HFFc6 (cell line): ENCODE measurements at regions not wholly inside any gene's neighbourhood (a gene's known extent, or its start where the extent isn't known, plus 50 kb on each side); places are given as distances from the start of the nearest gene placed in this dataset.

ENCODE experiments used
- DNase-seq: peaks from one replicate; pipeline ENCODE4 v3.0.0-alpha.2; 2018
- H3K27ac Mint-ChIP-seq: 2 replicates; pipeline ENCODE4 v1.8.0; 2020; ENCODE audit warnings: mild to moderate bottlenecking, mixed read lengths
- H3K27me3 Mint-ChIP-seq: 2 replicates; pipeline ENCODE4 v1.8.0; 2021; ENCODE audit warnings: mild to moderate bottlenecking, moderate library complexity, mixed read lengths; ENCODE audit not compliant: insufficient read depth
- H3K36me3 Mint-ChIP-seq: 2 replicates; pipeline ENCODE4 v1.8.0; 2021; ENCODE audit warnings: low read depth, mixed read lengths
- H3K4me1 Mint-ChIP-seq: 2 replicates; pipeline ENCODE4 v1.8.0; 2020; ENCODE audit warnings: low read depth, mixed read lengths
- H3K4me3 Mint-ChIP-seq: 2 replicates; pipeline ENCODE4 v1.8.0; 2020; ENCODE audit warnings: mild to moderate bottlenecking, moderate library complexity, mixed read lengths
- H3K9me3 Mint-ChIP-seq: 2 replicates; pipeline ENCODE4 v1.8.0; 2020; ENCODE audit warnings: mild to moderate bottlenecking, mixed read lengths
- TF ChIP-seq, protein P1 (sequence below): fragments of 200-600 bp; sonication (generic); IDR thresholded peaks from 2 replicates; pipeline ENCODE4 v1.5.0; 2021; ENCODE audit warnings: antibody characterized with exemption, mild to moderate bottlenecking

DNA sequence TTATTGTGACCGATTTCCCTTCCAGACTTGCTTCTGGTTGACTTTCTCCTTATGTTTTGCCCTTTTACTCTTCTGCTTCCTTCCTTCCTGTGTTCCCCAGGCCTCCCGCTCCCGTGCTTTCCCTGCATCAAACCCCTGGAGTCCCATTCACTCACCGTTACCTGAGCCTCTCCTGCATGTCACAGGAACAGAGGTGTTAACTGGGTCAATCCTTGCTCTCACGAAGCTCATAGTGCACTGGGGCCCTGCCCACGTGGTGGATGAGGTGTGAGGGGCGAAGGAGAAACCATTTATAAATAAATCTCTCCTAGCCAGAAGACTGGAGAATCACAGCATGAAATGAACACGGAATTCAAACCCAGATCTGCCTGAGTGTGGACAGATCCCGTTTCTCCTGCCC is 83.1 kb upstream of the MSX1 start:
- H3K4me3 Mint-ChIP-seq = no peak overlapping the region
- DNase-seq = no peak
- H3K9me3 Mint-ChIP-seq = no peaks in the 10 kb centered on the region
- H3K27ac Mint-ChIP-seq = no peak overlapping the region
- H3K4me1 Mint-ChIP-seq = peaks cover 15% of the 10 kb centered on the region
- H3K27me3 Mint-ChIP-seq = peaks cover 5% of the 10 kb centered on the region
- no peaks in the 10 kb centered on the region for H3K36me3 Mint-ChIP-seq
- TF ChIP-seq, protein P1, sequence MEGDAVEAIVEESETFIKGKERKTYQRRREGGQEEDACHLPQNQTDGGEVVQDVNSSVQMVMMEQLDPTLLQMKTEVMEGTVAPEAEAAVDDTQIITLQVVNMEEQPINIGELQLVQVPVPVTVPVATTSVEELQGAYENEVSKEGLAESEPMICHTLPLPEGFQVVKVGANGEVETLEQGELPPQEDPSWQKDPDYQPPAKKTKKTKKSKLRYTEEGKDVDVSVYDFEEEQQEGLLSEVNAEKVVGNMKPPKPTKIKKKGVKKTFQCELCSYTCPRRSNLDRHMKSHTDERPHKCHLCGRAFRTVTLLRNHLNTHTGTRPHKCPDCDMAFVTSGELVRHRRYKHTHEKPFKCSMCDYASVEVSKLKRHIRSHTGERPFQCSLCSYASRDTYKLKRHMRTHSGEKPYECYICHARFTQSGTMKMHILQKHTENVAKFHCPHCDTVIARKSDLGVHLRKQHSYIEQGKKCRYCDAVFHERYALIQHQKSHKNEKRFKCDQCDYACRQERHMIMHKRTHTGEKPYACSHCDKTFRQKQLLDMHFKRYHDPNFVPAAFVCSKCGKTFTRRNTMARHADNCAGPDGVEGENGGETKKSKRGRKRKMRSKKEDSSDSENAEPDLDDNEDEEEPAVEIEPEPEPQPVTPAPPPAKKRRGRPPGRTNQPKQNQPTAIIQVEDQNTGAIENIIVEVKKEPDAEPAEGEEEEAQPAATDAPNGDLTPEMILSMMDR = no peak

DNA sequence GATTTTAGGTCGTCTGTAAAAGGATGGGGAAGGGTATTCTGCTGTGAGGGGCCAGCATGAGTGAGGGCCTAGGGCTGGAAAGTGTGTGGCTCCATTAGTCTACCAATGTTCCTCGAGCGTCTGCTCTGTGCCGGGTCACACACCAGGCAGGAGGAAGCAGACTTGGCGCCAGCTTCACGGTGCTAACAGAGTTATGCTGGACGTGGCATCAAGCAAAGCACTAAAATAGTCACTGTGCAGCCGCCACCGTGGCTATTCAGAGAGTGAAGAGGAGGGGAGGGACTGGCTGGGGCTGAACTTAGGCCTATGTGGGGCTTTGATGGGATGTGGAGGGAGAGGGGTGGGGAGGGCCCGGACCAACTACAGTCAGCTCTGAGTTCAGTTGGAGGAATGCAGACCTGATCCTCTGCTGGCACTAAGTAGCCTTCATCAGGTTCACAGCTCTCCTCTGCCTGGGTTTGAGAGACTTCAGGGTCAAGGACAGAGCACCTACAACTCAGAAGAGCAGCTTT is 83.9 kb upstream of the MSX1 start:
- H3K4me1 Mint-ChIP-seq = peaks cover 8% of the 10 kb centered on the region
- DNase-seq = no peak
- H3K4me3 Mint-ChIP-seq = no peak overlapping the region
- H3K27me3 Mint-ChIP-seq = peaks cover 6% of the 10 kb centered on the region
- no peak overlapping the region for H3K27ac Mint-ChIP-seq
- no peaks in the 10 kb centered on the region for H3K36me3 Mint-ChIP-seq
- no peaks in the 10 kb centered on the region for H3K9me3 Mint-ChIP-seq
- TF ChIP-seq, protein P1 = no peak

DNA sequence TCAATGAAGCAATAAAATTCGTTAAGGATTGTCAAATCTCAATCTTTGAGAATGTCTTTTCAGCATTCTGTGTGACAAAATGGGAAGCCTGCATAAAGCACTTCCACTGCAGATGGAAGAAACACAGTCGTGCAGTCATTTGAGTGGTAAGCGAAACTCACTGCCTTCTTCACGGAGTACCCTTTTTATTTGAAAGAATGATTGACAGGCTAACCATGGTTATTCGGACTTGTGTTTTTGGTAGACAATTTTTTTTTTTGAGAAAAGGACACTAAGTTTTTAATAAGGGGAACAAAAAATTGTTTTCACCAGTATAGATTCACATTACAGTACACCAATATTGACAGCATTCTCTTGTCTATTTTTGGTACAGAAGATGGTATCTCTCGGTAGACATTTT is 86.9 kb upstream of the MSX1 start:
- Mint-ChIP-seq H3K36me3 (no peaks in the 10 kb centered on the region), H3K27ac (no peak overlapping the region), H3K9me3 (no peaks in the 10 kb centered on the region), H3K4me3 (no peak overlapping the region), H3K27me3 (peaks cover 6% of the 10 kb centered on the region), H3K4me1 (no peaks in the 10 kb centered on the region)
- no peak for DNase-seq
- TF ChIP-seq, protein P1 = no peak

DNA sequence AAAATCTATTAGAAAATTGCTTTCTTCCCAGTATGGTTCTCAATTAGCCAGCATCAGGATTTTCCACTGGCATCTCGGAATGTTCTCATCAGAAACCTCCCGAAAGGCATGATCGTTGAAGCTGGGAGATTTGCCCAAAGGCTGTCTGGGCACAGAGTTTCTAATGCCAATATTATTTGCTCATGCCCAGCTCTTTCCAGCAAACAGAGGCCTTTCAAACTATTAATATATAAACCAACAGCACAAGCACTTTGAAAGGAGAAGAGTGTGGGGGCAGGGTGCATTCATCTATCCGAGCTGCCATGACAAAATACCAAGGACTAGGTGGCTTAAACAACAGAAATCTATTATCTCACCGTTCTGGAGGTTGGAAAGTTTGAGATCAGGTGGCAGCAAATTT is 88.3 kb upstream of the MSX1 start:
- no peaks in the 10 kb centered on the region for H3K4me1 Mint-ChIP-seq
- TF ChIP-seq, protein P1 = no peak
- no peak overlapping the region for H3K4me3 Mint-ChIP-seq
- H3K9me3 Mint-ChIP-seq = no peaks in the 10 kb centered on the region; the same call in 1 of the 2 replicates
- H3K36me3 Mint-ChIP-seq = no peaks in the 10 kb centered on the region
- H3K27ac Mint-ChIP-seq = no peak overlapping the region
- H3K27me3 Mint-ChIP-seq = peaks cover 5% of the 10 kb centered on the region
- DNase-seq = no peak

DNA sequence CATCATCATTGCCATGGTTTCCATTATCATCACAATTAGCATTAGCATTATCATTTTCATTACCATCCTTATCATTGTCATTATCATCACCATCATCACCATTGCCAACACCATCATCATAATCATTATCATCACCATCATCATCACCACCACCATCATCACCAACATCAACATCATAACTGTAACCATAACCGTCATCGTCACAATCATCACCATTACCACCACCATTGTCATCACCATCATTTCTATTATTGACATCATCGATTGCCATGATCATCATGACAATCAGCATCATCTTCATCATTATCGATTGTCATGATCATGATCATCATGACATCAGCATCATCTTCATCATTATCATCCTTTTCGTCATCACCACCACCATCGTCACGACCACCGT is 88.9 kb upstream of the MSX1 start:
- Mint-ChIP-seq H3K4me1 (no peaks in the 10 kb centered on the region), H3K27ac (no peak overlapping the region), H3K9me3 (no peaks in the 10 kb centered on the region; the same call in 1 of the 2 replicates), H3K4me3 (no peak overlapping the region), H3K27me3 (peaks cover 5% of the 10 kb centered on the region), H3K36me3 (no peaks in the 10 kb centered on the region)
- TF ChIP-seq, protein P1 = no peak
- DNase-seq = no peak

DNA sequence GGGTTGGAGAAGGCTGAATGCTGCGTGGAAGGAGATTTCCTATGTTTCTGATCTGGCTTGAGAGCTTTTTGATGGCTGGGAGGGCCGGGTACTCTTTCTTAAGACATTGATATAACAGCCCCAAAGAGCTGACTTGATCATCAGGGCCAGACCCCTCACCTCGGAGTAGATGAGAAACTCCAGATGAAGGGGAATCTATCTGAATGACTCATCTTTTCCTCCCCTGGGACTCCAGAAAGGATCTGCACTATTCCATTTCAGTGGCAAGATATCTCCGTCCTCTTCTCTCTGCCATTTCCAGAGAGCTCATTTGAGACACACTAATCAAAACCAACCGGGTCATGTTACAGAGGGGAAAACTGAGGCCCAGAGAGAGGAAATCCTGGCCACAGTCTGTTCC is 92.9 kb upstream of the MSX1 start:
- Mint-ChIP-seq H3K36me3 (no peaks in the 10 kb centered on the region), H3K27ac (no peak overlapping the region), H3K4me1 (peaks cover 22% of the 10 kb centered on the region), H3K9me3 (no peaks in the 10 kb centered on the region; the same call in 1 of the 2 replicates), H3K27me3 (peaks cover 5% of the 10 kb centered on the region), H3K4me3 (no peak overlapping the region)
- no peak for DNase-seq
- TF ChIP-seq, protein P1 = no peak
